GM23338 (cell line): ENCODE measurements at regions not wholly inside any gene's neighbourhood (a gene's known extent, or its start where the extent isn't known, plus 50 kb on each side); places are given as distances from the start of the nearest gene placed in this dataset.

Source experiments
- ATAC-seq: fragments of 200-7000 bp; cut with Tn5 transposase; 3 replicates; pipeline ENCODE4 v1.9.1; 2020
- DNase-seq: peaks from one replicate; pipeline ENCODE4 v3.0.0-alpha.2; 2015; ENCODE audit warnings: low spot score
- H2AFZ ChIP-seq: fragments of 200-600 bp; sonication (generic); 2 replicates; pipeline ENCODE4 v1.8.0; 2016; ENCODE audit warnings: antibody characterized with exemption, mild to moderate bottlenecking, moderate library complexity
- H3F3A ChIP-seq: fragments of 200-600 bp; sonication (generic); replicated peaks from 2 replicates; pipeline ENCODE4 v1.8.0; 2017; ENCODE audit warnings: antibody characterized with exemption, mixed run types, low read depth
- H3K27ac ChIP-seq: fragments of 200-600 bp; sonication (generic); 2 replicates; pipeline ENCODE4 v1.6.1; 2016; ENCODE audit warnings: low read depth
- H3K27me3 ChIP-seq: fragments of 200-600 bp; sonication (generic); 2 replicates; pipeline ENCODE4 v1.8.0; 2016; ENCODE audit warnings: mild to moderate bottlenecking, mixed run types, moderate library complexity; ENCODE audit not compliant: insufficient read depth
- H3K36me3 ChIP-seq: fragments of 200-600 bp; sonication (generic); 2 replicates; pipeline ENCODE4 v1.8.0; 2016; ENCODE audit warnings: mild to moderate bottlenecking; ENCODE audit not compliant: insufficient read depth
- H3K4me1 ChIP-seq: fragments of 200-600 bp; sonication (generic); 2 replicates; pipeline ENCODE4 v1.8.0; 2016; ENCODE audit warnings: mild to moderate bottlenecking, moderate library complexity; ENCODE audit not compliant: insufficient read depth
- H3K4me2 ChIP-seq: fragments of 200-600 bp; sonication (generic); 2 replicates; pipeline ENCODE4 v1.7.1; 2017; ENCODE audit warnings: mixed run types
- H3K4me3 ChIP-seq: fragments of 200-600 bp; sonication (generic); 2 replicates; pipeline ENCODE4 v1.6.1; 2016; ENCODE audit warnings: mixed run types
- H3K79me2 ChIP-seq: fragments of 200-600 bp; sonication (generic); replicated peaks from 2 replicates; pipeline ENCODE4 v1.8.0; 2017; ENCODE audit warnings: mild to moderate bottlenecking; ENCODE audit not compliant: insufficient read depth
- H3K9me2 ChIP-seq: fragments of 200-600 bp; sonication (generic); 2 replicates; pipeline ENCODE4 v1.8.0; 2017; ENCODE audit not compliant: insufficient read depth
- H4K20me1 ChIP-seq: fragments of 200-600 bp; sonication (generic); replicated peaks from 2 replicates; pipeline ENCODE4 v1.8.0; 2017; ENCODE audit warnings: mild to moderate bottlenecking; ENCODE audit not compliant: insufficient read depth
- H3K27ac Mint-ChIP-seq: 2 replicates; pipeline ENCODE4 v1.8.0; 2020; ENCODE audit warnings: inconsistent platforms, mild to moderate bottlenecking, moderate library complexity, mixed read lengths
- H3K27me3 Mint-ChIP-seq: 3 replicates; pipeline ENCODE4 v1.8.0; 2022; ENCODE audit warnings: low read depth, mild to moderate bottlenecking, moderate library complexity, mixed read lengths, inconsistent platforms; ENCODE audit not compliant: insufficient read depth, poor library complexity
- H3K36me3 Mint-ChIP-seq: 3 replicates; pipeline ENCODE4 v1.8.0; 2021; ENCODE audit warnings: low read depth, mild to moderate bottlenecking, inconsistent platforms, moderate library complexity, mixed read lengths
- H3K4me1 Mint-ChIP-seq: 3 replicates; pipeline ENCODE4 v1.8.0; 2020; ENCODE audit warnings: mild to moderate bottlenecking, inconsistent platforms, mixed read lengths
- H3K4me3 Mint-ChIP-seq: 3 replicates; pipeline ENCODE4 v1.8.0; 2021; ENCODE audit warnings: moderate library complexity, mild to moderate bottlenecking, inconsistent platforms, mixed read lengths
- H3K9me3 Mint-ChIP-seq: 3 replicates; pipeline ENCODE4 v1.8.0; 2020; ENCODE audit warnings: moderate library complexity, mild to moderate bottlenecking, inconsistent platforms, mixed read lengths
- CREB1 ChIP-seq: fragments of 250-450 bp; sonication (Bioruptor Pico); IDR thresholded peaks from 2 replicates; pipeline ENCODE4 v1.5.0; 2020; ENCODE audit warnings: low read depth, mild to moderate bottlenecking, moderate library complexity
- EZH2 ChIP-seq: fragments of 200-600 bp; sonication (generic); IDR thresholded peaks from one replicate; pipeline ENCODE4 v1.8.0; 2017; ENCODE audit warnings: antibody characterized with exemption, mild to moderate bottlenecking, low read depth; ENCODE audit not compliant: unreplicated experiment
- EZH2phosphoT487 ChIP-seq: fragments of 200-600 bp; sonication (generic); IDR thresholded peaks from one replicate; pipeline ENCODE4 v1.8.1; 2018; ENCODE audit warnings: antibody characterized with exemption; ENCODE audit not compliant: unreplicated experiment
- JUNB ChIP-seq: IDR thresholded peaks from one replicate; pipeline ENCODE4 v1.6.1; 2016; ENCODE audit warnings: antibody characterized with exemption; ENCODE audit not compliant: unreplicated experiment
- NANOG ChIP-seq: IDR thresholded peaks from 2 replicates; pipeline ENCODE4 v1.6.1; 2016; ENCODE audit warnings: antibody characterized with exemption, borderline replicate concordance
- POLR2AphosphoS5 ChIP-seq: IDR thresholded peaks from 2 replicates; pipeline ENCODE4 v1.6.1; 2016; ENCODE audit warnings: antibody characterized with exemption, low read depth
- STAT1 ChIP-seq: IDR thresholded peaks from one replicate; pipeline ENCODE4 v1.6.1; 2016; ENCODE audit warnings: antibody characterized with exemption; ENCODE audit not compliant: unreplicated experiment
- ZNF114 ChIP-seq: fragments of 250-450 bp; sonication (Bioruptor Pico); IDR thresholded peaks from 2 replicates; pipeline ENCODE4 v1.5.0; 2020; ENCODE audit warnings: mild to moderate bottlenecking, moderate library complexity
- ZNF331 ChIP-seq: fragments of 250-450 bp; sonication (Bioruptor Pico); IDR thresholded peaks from 2 replicates; pipeline ENCODE4 v1.5.0; 2020; ENCODE audit warnings: low read depth, mild to moderate bottlenecking, moderate library complexity
- TF ChIP-seq, protein P1 (sequence below): fragments of 250-450 bp; sonication (Bioruptor Pico); IDR thresholded peaks from 2 replicates; pipeline ENCODE4 v1.5.0; 2020; ENCODE audit warnings: mild to moderate bottlenecking, moderate library complexity
- TF ChIP-seq, protein P2 (sequence below), 2 experiments: fragments of 200-600 bp in 1 of 2; sonication (generic) in 1 of 2; conservative IDR thresholded peaks; 2 replicates each; pipeline versions ENCODE4 v1.5.1 to v1.6.1; 2016 to 2017; ENCODE audit warnings: antibody characterized with exemption in 2 of 2, low read depth in 2 of 2, mild to moderate bottlenecking in 2 of 2, moderate library complexity in 1 of 2
- TF ChIP-seq, protein P3 (sequence below): IDR thresholded peaks from 2 replicates; pipeline ENCODE4 v1.6.1; 2016; ENCODE audit warnings: antibody characterized with exemption
- TF ChIP-seq, protein P4 (sequence below): IDR thresholded peaks from one replicate; pipeline ENCODE4 v1.6.1; 2018; ENCODE audit warnings: antibody characterized with exemption; ENCODE audit not compliant: unreplicated experiment

DNA sequence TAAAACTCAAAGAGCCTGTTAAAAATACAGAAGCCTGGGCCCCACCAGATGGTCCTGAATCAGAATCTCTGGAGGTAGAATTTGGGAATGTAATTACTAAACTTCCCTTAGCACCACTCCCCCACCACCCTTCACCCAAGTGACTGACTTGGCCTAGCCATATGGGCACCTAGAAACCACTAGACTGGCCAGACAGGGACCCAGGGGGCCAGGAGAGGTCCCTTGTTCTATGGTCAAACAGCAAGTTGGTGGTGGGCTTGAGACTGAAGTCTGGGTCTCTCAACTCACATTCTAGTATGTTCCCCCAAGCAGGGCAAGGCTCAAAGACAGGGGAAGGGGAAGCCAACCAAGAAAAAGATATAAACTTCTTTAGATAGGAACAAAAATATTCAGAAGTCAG lies 301.5 kb upstream of the TLE3 start:
- no peaks in the 10 kb centered on the region for H3K79me2 ChIP-seq
- no peak overlapping the region for H2AFZ ChIP-seq
- no peaks in the 10 kb centered on the region for H3K9me3 Mint-ChIP-seq
- H3K4me1 ChIP-seq: peaks cover 23% of the 10 kb centered on the region
- no peaks in the 10 kb centered on the region for H4K20me1 ChIP-seq
- no peaks in the 10 kb centered on the region for H3F3A ChIP-seq
- ATAC-seq (no peak), DNase-seq (no peak)
- no peaks in the 10 kb centered on the region for H3K27me3 ChIP-seq
- peaks cover 8% of the 10 kb centered on the region for H3K27me3 Mint-ChIP-seq
- H3K4me3 Mint-ChIP-seq: no peak overlapping the region
- H3K4me3 ChIP-seq: no peak overlapping the region
- peaks cover 25% of the 10 kb centered on the region for H3K4me1 Mint-ChIP-seq
- no peak overlapping the region for H3K27ac Mint-ChIP-seq
- TF ChIP-seq, protein P1, sequence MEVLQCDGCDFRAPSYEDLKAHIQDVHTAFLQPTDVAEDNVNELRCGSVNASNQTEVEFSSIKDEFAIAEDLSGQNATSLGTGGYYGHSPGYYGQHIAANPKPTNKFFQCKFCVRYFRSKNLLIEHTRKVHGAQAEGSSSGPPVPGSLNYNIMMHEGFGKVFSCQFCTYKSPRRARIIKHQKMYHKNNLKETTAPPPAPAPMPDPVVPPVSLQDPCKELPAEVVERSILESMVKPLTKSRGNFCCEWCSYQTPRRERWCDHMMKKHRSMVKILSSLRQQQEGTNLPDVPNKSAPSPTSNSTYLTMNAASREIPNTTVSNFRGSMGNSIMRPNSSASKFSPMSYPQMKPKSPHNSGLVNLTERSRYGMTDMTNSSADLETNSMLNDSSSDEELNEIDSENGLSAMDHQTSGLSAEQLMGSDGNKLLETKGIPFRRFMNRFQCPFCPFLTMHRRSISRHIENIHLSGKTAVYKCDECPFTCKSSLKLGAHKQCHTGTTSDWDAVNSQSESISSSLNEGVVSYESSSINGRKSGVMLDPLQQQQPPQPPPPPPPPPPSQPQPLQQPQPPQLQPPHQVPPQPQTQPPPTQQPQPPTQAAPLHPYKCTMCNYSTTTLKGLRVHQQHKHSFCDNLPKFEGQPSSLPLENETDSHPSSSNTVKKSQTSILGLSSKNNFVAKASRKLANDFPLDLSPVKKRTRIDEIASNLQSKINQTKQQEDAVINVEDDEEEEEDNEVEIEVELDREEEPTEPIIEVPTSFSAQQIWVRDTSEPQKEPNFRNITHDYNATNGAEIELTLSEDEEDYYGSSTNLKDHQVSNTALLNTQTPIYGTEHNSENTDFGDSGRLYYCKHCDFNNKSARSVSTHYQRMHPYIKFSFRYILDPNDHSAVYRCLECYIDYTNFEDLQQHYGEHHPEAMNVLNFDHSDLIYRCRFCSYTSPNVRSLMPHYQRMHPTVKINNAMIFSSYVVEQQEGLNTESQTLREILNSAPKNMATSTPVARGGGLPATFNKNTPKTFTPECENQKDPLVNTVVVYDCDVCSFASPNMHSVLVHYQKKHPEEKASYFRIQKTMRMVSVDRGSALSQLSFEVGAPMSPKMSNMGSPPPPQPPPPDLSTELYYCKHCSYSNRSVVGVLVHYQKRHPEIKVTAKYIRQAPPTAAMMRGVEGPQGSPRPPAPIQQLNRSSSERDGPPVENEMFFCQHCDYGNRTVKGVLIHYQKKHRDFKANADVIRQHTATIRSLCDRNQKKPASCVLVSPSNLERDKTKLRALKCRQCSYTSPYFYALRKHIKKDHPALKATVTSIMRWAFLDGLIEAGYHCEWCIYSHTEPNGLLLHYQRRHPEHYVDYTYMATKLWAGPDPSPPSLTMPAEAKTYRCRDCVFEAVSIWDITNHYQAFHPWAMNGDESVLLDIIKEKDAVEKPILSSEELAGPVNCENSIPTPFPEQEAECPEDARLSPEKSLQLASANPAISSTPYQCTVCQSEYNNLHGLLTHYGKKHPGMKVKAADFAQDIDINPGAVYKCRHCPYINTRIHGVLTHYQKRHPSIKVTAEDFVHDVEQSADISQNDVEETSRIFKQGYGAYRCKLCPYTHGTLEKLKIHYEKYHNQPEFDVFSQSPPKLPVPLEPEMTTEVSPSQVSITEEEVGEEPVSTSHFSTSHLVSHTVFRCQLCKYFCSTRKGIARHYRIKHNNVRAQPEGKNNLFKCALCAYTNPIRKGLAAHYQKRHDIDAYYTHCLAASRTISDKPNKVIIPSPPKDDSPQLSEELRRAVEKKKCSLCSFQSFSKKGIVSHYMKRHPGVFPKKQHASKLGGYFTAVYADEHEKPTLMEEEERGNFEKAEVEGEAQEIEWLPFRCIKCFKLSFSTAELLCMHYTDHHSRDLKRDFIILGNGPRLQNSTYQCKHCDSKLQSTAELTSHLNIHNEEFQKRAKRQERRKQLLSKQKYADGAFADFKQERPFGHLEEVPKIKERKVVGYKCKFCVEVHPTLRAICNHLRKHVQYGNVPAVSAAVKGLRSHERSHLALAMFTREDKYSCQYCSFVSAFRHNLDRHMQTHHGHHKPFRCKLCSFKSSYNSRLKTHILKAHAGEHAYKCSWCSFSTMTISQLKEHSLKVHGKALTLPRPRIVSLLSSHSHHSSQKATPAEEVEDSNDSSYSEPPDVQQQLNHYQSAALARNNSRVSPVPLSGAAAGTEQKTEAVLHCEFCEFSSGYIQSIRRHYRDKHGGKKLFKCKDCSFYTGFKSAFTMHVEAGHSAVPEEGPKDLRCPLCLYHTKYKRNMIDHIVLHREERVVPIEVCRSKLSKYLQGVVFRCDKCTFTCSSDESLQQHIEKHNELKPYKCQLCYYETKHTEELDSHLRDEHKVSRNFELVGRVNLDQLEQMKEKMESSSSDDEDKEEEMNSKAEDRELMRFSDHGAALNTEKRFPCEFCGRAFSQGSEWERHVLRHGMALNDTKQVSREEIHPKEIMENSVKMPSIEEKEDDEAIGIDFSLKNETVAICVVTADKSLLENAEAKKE (CRISPR knock-in tag): no peak
- TF ChIP-seq STAT1: no peak
- no peak for TF ChIP-seq EZH2phosphoT487
- TF ChIP-seq, protein P2, sequence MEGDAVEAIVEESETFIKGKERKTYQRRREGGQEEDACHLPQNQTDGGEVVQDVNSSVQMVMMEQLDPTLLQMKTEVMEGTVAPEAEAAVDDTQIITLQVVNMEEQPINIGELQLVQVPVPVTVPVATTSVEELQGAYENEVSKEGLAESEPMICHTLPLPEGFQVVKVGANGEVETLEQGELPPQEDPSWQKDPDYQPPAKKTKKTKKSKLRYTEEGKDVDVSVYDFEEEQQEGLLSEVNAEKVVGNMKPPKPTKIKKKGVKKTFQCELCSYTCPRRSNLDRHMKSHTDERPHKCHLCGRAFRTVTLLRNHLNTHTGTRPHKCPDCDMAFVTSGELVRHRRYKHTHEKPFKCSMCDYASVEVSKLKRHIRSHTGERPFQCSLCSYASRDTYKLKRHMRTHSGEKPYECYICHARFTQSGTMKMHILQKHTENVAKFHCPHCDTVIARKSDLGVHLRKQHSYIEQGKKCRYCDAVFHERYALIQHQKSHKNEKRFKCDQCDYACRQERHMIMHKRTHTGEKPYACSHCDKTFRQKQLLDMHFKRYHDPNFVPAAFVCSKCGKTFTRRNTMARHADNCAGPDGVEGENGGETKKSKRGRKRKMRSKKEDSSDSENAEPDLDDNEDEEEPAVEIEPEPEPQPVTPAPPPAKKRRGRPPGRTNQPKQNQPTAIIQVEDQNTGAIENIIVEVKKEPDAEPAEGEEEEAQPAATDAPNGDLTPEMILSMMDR (conservative IDR thresholded peaks at IDR 0.05; ENCODE audit: low read depth in 2 of 2): no peak
- TF ChIP-seq, protein P3, sequence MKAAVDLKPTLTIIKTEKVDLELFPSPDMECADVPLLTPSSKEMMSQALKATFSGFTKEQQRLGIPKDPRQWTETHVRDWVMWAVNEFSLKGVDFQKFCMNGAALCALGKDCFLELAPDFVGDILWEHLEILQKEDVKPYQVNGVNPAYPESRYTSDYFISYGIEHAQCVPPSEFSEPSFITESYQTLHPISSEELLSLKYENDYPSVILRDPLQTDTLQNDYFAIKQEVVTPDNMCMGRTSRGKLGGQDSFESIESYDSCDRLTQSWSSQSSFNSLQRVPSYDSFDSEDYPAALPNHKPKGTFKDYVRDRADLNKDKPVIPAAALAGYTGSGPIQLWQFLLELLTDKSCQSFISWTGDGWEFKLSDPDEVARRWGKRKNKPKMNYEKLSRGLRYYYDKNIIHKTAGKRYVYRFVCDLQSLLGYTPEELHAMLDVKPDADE: no peak
- no peak for TF ChIP-seq POLR2AphosphoS5
- no peak for TF ChIP-seq ZNF331
- no peak for TF ChIP-seq JUNB
- TF ChIP-seq ZNF114: no peak
- TF ChIP-seq, protein P4, sequence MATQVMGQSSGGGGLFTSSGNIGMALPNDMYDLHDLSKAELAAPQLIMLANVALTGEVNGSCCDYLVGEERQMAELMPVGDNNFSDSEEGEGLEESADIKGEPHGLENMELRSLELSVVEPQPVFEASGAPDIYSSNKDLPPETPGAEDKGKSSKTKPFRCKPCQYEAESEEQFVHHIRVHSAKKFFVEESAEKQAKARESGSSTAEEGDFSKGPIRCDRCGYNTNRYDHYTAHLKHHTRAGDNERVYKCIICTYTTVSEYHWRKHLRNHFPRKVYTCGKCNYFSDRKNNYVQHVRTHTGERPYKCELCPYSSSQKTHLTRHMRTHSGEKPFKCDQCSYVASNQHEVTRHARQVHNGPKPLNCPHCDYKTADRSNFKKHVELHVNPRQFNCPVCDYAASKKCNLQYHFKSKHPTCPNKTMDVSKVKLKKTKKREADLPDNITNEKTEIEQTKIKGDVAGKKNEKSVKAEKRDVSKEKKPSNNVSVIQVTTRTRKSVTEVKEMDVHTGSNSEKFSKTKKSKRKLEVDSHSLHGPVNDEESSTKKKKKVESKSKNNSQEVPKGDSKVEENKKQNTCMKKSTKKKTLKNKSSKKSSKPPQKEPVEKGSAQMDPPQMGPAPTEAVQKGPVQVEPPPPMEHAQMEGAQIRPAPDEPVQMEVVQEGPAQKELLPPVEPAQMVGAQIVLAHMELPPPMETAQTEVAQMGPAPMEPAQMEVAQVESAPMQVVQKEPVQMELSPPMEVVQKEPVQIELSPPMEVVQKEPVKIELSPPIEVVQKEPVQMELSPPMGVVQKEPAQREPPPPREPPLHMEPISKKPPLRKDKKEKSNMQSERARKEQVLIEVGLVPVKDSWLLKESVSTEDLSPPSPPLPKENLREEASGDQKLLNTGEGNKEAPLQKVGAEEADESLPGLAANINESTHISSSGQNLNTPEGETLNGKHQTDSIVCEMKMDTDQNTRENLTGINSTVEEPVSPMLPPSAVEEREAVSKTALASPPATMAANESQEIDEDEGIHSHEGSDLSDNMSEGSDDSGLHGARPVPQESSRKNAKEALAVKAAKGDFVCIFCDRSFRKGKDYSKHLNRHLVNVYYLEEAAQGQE: no peak
- TF ChIP-seq NANOG: no peak
- TF ChIP-seq EZH2: no peak
- TF ChIP-seq CREB1 (CRISPR knock-in tag): no peak
- H3K9me2 ChIP-seq: 0 out of 2 replicates have a peak, but pooled peaks cover 6% of the 10 kb centered on the region
- no peak overlapping the region for H3K4me2 ChIP-seq
- no peaks in the 10 kb centered on the region for H3K36me3 Mint-ChIP-seq
- no peaks in the 10 kb centered on the region for H3K36me3 ChIP-seq
- H3K27ac ChIP-seq: no peak overlapping the region
